ENCODE measurements at regions not wholly inside any gene's neighbourhood (a gene's known extent, or its start where the extent isn't known, plus 50 kb on each side); places are given as distances from the start of the nearest gene placed in this dataset.
"Not testable (repeated sequence)": the region's sequence is repeated elsewhere in the genome, so short reads cannot be mapped to it uniquely, and the experiment has no call there.

DNA sequence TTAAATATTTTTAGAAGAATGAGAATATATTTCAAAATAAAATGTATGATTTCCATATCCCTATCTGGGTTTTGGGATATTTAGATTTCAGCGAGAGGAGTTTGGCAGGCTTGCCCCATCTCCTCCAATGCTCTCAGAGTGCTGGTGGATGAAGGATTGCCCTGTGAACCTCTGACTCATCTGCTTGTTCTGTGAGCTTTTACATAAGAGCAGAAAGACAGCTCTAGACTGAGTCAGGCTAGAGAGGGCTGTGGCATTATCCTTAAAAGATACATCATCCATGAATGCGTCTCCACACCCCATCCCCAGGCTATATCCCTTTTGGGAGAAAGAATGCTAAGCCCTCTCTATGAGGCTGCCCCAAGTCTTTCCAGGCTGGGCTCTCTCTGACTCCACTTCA is 190.6 kb downstream of the TUBA3C start:
- DNase-seq = no peak

DNA sequence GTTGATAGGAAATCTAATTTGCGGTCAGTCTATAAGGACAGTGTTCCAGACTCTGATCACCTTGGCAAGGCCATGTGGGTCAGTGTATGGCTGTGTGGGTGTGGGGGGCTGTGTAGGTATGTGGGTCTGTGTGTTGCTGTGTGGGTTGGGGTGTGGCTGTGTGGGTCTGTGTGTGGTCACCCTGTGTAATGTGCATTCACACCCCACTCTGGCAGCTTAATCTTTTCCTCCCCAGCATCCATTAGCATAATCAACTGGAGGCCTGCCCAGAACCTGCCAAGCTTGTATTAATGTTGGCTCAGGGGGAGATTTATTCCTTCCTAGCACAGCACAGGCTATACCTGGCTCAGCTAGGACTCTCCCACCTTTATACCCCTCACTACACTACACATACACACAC is 203.2 kb downstream of the TUBA3C start:
- no peak for DNase-seq

DNA sequence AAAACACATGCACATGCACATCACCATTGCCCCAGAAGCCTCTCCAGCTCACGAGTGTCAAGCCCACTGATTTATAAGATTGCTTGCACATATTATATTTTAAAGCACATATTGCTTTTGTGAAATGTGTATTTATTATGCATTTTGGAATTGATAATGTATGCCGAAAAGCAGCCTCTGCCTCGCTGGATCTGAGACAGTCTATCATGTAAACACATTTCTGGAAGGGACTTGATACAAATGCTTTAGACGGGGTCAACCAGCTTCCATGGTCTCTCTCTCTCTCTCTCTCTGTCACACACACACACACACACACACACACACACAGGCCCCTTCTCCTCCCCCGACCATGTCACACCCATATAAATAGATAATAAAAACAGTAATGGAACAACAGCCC is 203.8 kb downstream of the TUBA3C start:
- DNase-seq = no peak

DNA sequence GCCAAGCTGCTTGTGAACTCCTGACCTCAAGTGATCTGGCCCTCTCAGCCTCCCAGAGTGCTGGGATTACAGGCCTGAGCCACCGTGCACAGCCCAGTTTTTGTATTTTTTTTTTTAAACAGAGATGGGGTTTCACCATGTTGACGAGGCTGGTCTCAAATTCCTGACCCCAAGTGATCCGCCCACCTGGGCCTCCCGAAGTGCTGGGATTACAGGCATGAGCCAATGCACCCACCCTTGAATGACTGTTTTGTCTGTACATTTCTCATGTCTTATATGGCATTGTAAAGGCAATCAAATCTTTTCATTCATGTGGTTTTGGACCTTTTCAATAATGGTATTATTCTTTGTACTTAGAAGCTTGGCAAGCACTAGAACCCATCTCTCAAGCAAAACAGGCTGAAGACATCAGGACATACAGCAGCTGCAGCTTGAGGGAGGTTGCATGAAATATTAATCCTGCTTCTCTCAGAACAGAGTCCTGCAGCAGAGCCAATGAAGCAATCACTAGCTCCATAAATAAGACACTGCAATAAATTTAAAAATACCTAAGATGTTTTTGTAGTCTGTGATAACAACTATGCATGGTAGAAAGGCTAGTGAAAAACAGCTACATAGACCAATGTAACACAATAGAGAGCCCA is 209.9 kb downstream of the TUBA3C start:
- no peak for DNase-seq

DNA sequence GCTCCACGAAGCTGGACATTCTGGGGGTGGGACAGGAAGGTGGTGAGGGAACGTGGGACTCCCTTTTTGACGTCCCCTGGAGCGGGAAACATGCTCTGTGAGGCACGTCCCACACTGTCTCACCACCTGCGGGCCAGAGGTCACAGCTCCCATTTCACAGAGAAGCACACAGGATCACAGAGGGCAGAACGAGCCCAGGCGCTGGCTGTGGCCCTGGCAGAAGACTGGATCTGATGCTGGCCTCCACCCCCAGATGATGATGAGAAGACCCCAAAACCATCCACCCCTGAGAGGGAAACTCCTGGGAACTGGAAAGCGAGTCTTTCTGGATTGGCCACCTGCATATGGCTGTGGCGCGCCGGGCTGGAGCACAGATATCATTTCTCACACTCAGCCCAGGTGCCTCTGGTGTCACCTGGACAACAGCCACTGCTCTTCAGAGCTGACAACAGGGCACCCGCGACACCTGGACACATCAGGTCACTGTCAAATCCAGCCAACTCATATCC is 216.2 kb downstream of the TUBA3C start:
- no peak for DNase-seq

DNA sequence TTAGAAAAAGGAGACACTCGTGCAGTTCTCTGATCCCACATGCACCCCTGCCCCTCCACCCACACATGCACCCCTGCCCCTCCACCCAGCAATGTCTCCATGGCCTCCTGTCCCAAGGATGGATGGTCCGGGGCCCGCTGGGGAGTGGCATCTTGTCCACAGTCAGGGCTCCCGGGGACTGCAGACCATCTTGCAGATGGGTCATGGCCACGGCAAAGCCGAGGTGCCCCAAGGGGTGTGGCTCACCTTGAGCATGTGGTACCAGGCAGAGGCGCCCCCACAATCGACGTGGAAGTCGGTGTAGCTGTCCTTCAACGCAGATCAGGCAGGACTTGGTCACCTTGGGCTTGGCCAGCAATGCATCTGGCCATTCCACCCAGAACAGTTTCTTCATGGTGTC is 216.7 kb downstream of the TUBA3C start:
- no peak for DNase-seq

DNA sequence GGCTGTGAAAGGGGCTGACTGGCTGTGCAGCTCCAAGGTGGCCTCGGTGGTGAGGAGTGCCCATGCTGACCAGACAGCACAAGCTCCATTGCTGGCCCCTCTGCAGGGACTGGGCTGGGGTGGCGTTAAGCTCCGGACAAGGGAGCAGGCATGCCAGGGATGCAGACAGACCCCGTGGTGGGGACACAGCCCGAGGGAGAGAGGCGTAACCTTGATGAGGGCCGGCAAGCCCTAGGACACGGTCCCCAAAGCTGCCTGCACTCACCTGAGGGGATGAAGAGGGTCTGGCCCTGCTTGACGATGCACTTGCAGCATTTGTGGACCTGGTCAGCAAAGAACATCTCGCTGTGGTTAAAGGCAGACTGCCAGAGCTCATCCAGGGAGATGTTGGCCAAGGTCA is 217.9 kb downstream of the TUBA3C start:
- DNase-seq = not testable (repeated sequence)

DNA sequence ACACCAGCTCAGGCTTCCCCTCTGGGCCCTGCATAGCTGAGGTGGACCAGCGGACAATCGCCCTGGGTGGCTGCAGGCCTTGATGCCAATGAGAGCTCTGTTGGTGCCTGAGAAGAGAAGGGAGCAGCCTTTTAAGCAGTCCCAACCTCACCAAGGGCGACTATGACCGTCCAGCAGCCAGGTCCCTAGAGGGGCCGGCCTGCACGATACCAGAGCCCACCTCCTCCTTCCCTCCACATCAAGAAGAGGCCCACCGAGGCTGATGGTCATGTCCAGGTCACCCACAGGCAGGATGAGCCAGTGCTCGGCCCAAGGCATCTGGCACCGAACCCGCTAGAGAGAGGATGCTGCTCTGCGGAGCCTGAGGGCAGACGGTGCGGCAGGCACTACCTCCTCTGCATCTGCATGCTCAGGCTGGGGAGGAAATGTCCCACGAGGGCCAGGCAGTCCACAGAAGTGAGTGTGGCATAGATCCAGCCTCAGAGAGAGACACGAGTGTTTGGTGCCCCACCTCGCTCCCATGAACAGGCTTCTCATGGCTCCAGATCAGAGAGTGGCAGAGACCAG is 219.4 kb downstream of the TUBA3C start:
- no peak for DNase-seq

DNA sequence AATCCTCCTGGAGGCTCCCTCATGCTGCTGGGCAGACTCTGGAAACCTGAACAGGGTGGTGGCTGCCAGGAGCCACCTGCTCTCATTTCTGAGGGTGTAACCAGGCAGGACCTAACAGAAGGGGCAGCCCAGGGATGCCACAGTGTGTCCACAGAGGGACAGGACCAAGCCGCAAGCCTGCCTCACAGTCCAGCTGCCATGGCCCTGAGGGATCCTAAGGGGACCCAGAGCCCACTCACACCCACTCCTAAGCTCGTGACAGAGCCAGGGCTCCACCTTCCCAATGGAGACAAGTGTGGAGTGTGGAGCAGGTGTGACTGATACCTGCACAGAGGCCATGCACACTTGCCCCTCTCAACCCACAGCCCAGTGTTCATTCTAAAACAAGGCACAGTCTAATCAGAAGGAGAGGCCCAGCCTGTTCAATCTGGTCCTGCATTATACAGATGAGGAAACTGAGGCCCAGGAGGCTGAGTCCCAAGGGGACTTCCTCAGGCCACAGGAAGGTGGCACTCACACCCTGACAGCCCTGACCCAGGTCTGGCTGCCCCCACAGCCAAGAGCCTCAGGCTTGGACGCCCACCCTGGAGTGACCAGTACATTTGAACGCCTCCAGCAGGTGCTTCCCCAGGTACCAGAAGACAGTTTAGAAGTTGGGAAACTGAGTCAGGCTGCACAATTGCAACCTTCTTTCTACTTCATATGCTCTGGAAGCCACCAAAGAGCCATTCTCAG is 220.1 kb downstream of the TUBA3C start:
- no peak for DNase-seq

DNA sequence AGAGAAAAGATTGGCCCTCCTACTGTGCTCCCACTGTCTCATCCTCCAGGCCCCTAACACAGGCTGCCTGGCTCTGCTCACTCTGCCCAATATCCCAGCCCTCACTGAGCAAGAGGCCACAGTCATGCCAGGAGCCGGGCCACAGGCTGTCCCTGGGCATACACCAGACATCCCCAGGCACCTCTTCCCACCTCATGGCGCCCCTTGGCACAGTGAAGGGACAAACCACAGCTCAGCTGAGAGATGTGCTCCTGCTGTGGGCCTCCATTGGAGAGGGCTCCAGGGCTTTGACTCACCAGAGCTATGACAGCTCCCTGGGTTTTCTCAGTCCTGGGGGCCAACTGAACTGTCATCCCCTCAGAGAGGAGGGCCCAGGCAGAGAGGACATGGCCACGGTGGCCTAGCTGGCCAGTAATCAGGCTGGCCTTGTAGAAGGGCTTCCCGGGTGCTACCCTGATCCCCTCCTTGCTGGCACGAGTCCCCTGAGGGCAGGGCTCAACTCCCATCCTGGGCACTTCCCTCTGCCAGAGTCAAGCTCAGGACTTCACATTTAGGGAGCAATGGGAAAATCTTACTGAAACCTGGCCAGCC is 220.9 kb downstream of the TUBA3C start:
- no peak for DNase-seq

DNA sequence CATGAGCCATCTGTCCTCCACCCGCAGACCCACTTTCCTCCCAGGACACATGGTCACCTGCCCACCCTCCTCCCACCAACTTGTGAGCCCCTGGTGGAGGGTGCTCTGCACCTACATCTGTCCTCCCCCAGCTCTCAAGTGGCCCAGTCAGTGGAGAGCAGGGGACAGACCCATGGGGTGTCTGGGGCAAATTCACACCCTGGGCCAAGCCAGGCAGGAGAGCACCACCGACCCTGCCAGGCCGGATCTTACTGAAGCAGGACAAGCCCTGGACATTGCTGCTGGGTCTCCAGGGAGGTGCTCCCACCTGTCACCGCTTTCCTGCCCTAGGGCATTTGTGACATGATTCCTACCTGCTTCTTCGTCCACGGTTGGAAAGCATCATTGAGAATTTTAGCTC is 221.6 kb downstream of the TUBA3C start:
- DNase-seq = no peak

DNA sequence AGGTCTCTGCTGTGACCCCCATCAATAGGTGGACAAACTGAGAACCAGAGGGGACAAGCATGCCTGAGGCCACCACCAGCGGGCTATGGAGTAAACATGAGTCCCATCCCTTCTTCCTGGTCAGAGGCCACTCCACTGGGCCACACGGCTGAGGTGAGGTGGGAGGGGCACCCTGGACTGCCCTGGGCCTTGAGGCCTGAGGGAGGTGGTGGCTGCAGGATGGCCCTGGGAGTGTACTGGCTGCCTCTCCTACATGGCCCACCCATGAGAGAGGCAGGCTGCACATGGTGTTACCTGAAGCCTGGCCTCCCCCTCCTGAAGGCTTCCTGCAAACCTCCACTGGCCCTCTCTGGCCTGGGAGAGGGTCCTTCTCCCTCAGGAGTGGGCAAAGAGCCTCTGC is 222.4 kb downstream of the TUBA3C start:
- DNase-seq = no peak

DNA sequence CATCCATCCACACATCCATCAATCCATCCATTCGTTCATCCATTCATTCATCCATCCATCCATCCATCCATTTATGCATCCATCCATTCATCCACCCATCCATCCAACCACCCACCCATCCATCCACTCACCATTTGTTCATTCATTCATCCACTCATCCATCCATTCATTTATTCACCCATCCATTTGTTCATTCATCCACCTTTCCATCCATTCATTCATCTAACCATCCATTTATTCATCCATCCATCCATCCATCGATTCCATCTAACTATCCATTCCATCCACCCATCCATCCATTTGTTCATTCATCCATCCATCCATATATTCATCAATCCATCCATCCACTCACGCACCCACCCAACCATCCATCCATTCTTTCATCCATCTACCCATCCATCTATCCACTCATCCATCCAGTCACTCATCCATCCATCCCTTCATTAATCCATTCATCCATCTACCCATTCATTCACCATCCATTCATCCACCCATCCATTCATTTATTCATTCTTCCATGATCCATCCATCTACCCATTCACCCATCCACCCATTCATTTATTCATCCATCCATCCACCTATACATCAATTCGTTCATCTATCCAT is 225.0 kb downstream of the TUBA3C start:
- no peak for DNase-seq

DNA sequence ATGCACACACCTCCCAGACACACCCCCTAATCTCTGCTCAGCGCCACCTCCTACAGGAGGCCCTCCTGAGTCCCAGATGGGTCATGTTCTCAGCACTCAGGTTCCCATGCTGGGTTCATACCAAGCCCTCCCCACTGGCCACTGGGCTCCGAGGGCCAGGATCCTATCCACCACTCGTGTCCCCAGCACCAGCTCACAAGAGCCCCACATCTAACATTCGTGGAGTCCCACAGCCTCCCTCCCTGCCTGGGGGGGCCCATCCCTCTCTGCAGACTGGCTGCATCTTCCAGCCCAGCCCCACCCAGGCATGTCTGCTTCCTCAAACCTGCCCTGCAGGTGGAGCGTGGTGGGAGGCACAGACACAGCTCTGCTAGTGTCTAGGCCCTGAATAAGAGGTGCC is 227.4 kb downstream of the TUBA3C start:
- no peak for DNase-seq

DNA sequence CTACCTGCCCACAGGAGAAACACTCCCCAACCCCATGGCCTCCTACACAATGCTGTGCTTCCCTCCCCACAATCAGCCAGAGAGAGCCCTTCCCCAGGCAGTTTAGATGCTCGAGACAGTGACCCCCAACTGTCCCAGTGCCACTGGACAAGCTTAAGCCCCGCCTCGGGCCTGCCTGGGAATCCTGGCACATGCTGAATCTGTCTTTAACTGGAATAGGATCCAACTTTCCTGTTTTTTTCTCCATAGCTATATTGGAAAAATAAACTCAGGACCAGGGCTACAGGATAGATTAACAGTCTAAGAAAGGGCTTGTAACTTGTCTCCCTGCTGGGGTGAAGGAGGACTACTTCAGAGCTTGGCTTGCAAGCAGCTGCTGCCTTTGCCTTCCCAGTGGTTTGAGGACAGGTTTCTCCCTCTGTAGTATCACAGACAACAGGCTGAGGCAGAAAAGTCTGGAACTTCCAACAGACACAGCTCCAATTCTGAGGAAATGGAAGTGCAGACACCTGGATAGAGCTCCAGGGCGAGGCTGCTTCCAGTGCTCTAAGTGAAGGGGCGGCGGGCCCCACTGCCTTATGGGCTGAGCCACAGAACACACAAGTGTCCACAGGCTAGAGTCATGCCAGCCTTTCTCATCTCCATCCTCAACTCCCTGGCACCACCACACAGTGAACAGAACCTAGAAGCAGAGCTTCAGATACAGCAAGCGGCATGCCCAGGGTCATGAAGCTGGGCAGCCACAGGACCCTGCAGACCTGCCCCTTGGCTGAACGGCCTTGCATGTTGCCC is 228.3 kb downstream of the TUBA3C start:
- no peak for DNase-seq

DNA sequence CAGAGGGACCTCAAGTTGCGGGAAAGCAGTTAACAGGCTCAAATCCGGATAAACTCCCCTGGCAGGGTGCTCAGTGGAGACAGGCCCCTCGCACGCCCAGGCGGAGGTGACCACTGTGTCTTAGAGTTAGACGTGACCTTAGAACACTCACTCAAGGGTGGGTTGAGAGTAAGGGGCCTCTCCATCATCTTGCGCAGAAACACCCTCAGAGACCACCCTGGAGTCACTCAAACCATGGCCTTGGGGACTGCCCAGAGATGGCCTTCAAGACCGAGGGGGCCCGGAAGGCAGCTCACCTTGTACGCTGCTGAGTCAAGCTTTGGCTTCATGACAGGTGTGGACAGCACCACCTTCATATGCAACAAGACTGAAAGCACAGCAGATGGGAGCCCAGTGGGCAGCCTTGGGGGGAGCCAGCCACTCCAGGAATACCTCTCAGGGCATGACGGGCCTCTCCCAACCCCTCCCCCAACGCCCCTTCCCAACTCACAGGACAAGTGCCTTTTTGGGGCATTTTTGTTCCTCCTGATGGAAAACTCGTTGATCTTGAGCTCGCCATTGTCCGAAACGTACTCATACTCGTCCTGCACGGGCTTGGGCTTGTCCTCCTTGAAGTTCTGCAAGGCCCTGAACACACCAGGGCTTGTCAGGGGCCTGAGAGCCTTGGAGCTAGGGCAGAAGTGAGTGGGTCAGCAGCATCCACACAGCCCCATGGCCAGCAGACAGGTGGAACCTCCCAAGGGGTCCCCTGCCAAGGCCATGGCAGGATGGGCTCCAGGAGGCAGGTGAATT is 229.2 kb downstream of the TUBA3C start:
- DNase-seq = no peak

DNA sequence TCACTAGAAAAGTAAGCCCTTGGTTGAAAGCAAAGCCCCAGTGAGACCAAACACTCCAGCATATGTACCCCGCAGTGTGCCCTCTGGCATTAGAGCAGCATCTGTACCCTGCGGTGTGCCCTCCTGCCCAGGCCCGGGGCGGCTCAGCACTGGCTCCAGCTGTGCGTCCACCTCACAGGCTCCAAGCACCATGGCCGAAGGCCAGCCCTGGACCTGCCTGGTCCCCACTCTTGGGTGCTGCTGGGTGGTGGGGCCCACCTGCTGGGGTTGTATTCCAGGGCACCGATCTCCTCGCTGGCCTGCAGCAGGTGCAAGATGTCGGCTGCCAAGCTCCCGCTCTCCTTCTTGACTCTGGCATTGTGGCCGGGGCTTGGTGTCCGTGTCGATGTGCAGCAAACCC is 230.2 kb downstream of the TUBA3C start:
- DNase-seq = no peak

DNA sequence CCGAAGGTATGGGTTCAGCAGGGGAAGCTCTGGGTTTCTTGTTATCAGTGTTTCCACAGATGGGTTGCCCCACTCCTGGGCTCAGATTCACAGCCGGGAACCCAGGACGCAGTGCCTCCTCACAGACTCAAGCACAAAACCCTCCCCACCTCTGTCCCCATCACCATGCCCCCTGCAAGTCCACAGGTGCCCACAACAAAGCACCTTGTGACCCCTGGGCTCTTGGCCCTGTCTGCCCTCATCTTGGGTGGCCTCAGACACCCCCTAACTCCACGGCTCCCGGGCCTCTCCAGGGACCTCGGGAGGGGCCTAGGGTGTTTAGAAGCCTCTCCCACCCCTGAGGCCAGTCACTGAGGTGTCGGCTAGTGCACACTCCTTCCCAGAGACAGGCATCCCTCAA is 231.7 kb downstream of the TUBA3C start:
- no peak for DNase-seq

DNA sequence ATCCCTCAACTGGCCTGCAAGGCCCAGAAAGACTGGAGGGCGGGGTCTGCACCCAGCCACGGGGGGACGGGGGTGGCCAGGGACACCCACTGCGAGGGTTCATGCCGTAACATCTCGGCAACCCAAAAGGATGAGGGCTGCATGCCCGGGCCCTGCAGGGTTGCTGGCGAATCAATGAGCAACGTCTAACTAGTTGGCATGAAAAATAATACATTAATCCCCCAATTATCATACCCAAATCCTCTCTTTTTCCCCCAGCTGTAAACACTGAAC is 232.2 kb downstream of the TUBA3C start:
- DNase-seq = no peak

DNA sequence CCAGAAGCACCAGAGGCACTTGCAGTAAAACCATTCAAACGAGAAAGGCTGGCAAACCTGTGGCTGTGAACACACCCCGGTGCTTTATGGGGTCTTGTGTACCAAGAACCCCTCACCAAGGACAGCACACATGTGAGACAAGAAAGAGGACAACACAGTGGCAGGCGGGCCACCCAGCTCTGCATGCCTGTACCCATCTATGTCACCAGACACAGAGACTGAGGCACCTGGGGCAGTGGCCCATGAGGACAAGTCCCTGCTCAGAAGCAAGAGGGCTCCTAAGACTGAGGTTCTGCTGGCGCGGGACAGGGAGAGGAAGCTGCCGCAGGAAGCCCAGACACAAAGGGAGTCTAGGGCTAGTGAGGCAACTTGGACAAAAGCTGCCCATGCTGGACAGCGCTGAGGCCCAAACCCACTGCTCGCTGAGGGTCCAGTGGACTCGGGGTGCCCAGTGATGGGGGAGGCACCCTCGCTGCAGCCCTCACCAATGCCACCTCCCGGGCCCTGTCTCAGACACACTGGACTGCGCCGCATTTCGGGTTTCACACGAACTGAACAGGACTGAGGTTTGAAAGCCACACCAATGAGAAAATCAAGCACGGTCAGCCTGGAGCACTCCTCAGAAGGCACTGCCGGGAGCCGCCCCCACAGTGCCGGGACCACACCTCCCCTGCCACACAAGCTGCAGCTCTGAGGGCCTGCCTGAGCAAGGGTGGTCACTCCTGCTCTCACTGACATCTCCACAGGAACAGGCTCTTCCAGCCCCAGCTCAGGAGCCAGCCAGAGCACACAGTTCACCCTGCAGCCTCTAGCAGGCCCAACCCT is 232.7 kb downstream of the TUBA3C start:
- DNase-seq = no peak

DNA sequence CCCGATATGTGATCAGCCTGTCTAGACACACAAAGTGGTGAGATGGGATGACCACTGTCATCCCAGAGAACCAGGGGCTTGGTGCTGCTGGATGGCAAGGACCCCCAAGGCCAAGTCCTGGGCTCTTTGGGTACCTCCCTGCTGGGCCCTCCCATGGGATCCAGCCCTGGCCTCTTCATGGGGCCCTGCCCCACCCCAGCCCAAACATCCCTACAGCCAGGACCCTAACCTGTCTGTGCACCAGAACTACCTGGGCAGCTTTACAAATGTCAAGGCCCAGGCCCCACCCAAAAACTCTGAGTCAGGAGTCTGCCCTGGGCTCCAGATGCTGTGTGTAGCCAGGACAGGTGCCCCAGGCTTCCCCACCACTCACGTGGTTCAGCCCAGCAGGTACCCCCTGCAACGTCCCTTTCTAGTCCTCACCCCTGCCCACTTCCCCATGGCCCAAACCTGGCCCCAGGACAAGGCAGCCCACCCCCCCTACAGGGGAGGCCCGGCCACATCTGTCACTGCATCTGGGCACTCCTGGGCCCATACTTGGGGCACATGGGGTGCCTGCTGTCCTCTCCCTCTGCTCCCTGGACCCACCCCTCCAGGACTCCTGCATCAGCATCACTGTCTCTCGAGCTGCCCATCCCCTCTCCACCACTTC is 233.5 kb downstream of the TUBA3C start:
- no peak for DNase-seq
